Right renal cortex interstitium (tissue), 3 donors: ENCODE measurements at regions not wholly inside any gene's neighbourhood (a gene's known extent, or its start where the extent isn't known, plus 50 kb on each side); places are given as distances from the start of the nearest gene placed in this dataset.
"Not testable (repeated sequence)": the region's sequence is repeated elsewhere in the genome, so short reads cannot be mapped to it uniquely, and the experiment has no call there.

ENCODE experiments used
- DNase-seq, 3 donors: peaks; one replicate each; pipeline ENCODE4 v3.0.0-alpha.2; 2013; ENCODE audit warnings: low read depth in 3 of 3, low spot score in 2 of 3

DNA sequence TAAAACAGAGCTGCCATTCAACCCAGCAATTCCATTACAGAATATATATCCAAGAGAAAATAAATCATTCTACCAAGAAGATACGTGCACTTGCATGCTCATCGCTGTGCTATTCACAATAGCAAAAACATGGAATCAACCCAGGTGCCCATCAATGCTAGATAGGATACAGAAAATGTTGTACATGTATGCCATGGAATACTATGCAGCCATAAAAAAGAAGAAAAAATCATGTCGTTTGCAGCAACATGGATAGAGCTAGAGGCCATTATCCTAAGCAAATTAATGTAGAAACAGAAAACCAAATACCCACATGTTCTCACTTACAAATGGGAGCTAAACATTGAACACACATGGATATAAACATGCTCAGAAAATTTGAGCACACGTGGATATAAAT is 633.1 kb upstream of the CITED2 start:
- no peak for DNase-seq

DNA sequence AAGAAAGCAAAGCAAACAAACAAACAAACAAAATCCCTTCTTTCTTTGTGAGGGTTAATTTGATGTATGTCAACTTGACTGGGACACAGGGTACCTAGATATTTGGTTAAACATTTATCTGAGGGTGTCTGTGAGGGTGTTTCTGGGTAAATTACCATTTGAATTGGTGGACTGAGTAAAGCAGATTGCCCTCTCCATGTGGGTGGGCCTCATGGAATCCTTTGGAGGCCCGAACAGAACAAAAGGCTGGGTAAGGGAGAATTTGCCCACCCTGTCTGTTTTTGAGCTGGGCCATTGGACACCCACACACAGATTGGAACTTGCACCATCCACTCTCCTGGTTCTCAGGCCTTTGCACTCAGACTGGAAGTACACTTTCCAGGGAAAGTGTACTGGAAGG is 628.8 kb upstream of the CITED2 start:
- DNase-seq = no peak

DNA sequence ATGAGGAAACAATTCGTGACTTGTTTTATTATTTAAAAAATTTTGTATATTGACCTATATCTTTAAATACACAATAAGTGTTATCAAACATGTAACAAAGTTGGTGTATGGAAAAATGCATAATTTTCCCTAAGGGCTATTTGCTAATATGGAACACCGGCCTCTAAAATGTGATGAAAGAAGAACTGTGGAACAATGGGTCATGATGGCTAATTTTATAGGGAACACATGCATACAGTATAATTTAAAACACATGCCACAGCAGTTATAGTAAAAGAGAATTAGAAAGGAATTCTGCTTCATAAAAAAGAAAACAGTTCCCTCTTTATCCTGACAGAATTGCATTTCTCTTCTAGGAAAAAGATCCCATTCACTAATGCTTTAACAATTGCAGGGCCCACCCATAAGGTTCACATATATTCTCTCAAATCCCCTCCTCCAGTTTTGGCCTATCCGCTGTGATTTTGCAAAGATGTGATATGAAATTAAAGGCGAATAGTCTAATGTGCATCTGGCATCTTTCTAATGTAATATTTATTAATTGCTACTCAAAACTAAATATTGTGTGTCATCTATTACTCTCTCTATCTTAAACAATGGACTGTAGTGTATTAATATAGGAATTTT is 628.1 kb upstream of the CITED2 start:
- no peak for DNase-seq

DNA sequence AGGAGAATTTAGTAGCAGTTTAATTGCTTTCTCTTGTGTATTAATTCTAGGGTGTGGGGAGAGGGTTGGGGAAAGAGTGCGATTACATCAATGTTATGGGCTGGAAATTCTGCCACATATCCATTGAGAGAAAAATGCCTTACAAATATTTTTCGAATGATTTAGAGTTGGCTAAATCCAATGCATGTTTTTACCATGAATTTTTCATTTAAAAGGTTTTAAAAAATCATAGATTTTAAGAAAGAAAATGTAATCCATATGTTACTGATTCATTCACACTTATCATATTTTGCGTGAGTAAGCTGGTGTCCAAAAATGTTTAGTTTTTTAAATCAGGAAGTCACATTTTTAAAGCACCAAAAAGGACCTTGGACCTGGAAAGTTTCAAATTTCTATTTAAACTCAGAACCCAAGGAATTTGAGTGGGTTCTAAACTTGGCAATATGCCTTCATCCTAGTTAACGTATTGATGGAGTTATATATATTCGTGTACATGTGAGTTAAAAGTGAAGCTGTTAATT is 627.4 kb upstream of the CITED2 start:
- DNase-seq = no peak

DNA sequence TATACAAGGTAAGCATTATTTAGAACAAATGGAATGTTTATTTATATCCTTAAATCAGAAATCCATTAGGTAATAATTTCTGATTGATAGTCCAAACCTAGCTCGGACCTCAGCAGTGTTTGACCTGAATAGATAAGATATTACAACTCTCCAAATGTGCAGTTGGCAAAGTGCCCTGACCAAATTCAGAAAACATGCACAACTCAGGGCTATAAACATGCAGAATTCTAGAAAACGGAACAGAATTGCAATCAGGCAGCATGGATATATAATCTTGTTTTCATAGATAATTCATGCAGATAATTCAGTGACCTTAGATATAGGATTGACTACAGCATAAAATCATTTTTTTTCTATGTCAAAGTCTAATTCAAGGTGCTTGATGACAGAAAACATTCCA is 626.6 kb upstream of the CITED2 start:
- DNase-seq = no peak

DNA sequence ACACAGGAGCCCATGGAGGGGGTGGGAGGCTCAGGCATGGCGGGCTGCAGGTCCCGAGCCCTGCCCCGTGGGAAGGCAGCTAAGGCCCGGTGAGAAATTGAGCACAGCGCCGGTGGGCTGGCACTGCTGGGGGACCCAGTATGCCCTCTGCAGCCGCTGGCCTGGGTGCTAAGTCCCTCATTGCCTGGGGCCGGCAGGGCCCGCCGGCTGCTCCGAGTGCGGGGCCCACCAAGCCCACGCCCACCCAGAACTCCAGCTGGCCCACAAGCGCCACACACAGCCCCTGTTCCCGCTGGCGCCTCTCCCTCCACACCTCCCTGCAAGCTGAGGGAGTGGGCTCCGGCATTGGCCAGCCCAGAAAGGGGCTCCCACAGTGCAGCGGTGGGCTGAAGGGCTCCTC is 625.2 kb upstream of the CITED2 start:
- DNase-seq = not testable (repeated sequence)

DNA sequence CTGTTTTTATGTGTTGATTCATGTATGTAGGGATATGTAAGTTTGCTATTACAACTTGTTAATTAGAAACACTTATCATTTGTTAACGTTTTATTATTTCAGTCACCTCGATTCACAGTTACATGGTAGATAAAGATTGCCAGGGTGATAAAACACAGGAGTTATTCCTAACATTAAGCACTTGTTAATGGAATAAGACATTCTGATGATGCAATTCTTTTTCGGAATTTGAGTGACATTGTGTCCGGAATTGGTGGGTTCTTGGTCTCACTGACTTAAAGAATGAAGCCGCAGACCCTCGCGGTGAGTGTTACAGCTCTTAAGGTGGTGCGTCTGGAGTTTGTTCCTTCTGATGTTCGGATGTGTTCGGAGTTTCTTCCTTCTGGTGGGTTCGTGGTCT is 624.0 kb upstream of the CITED2 start:
- DNase-seq = not testable (repeated sequence)

DNA sequence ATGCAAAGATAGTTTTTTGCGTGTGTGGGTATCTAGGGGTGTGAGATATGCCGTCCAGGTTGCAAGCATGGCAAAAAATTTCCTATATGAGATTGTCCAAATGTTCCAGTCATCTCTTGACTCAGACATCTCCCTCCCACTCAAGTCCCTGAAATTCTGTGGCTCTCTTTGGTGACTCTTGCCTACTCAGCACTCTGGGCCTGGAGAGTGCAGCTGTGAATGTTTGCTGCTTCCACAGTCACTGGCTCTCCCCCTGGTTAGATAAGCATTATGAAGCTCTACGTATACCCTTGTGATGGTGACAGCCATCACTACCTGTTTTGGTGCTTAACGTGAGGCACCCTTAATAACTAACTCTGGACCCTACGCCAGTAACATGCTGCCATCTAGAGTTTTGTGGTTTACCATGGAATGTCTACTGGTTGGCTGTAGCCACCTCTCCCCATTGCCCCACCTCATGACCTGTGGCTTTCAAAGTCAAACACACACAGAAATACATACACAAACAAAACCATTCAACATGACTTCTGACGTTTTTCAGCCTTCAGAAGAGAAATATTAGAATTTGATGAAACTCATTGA is 621.9 kb upstream of the CITED2 start:
- DNase-seq = no peak

DNA sequence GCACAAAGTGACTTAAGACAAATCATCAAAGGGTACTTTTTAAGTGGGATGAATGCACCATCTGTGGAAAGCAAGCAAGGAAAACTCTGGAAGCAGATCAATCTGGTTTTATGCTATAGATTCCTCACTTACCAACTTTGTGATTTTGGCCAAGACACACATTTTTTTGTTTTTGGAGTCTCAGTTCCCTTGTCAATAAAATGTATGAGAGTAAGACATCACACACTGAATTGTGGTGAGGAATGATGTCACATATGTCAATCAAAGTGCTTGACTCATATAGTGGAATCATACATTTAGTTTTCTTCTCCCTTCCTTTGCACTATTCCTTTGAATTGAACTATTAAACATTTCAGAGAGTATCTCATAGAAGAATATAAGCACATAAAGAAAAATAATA is 620.5 kb upstream of the CITED2 start:
- no peak for DNase-seq

DNA sequence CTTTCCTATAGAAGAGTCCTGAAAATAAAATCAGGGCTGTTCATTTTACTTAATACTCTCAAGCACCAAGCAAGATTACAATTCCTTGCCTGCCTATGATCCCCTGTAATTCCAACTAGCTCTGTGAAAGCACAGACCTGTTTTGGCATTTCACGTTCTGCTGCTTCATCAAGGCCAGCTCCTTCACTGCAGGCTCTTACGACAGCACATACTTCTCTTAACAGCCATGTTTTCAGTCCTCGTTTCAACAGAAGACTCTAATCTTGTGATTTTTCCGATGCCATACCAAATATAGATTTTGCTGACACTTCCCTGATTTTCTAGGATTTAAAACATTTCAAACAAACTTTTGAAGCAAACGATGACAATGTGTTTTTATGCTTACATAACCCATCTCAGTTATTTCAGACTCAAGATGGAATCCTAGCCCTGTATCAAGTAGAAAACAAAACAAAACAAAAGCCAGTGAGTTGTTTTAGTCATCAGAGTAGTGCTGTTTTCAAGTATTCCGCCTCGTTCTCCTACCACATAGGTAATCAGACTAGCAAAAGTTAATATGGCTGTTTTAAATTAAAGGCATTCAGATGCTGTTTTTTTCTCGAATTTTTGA is 616.5 kb upstream of the CITED2 start:
- DNase-seq = no peak

DNA sequence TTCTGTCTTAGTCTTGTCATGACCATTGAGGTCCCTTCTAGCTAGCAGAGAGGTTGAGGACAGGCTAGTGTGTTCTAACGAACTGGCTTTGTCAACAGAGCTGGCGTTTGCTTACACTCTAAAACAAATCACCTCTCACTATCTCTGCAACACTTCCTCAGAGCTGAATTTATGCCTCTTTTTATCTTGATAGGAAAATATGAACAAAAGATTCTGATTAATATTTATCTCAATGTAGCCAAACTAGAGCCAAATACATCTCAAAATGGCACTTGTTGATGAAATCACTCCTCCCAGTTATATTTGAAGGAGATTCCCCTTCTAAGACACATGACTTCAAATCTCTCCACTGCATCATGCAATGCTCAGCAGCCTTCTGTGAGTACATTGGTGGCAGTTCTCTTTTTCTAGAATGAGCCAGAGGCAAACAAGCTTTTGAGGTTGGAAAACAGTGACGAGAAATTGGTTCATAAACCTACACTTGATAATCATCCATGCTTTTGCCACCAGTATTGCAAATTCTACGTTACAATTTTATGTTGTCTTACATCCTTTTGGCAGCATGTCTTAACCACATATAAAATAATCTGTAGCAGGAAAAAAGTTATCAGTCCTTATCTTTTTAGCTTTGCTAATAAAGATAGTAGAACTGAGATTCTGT is 615.7 kb upstream of the CITED2 start:
- no peak for DNase-seq

DNA sequence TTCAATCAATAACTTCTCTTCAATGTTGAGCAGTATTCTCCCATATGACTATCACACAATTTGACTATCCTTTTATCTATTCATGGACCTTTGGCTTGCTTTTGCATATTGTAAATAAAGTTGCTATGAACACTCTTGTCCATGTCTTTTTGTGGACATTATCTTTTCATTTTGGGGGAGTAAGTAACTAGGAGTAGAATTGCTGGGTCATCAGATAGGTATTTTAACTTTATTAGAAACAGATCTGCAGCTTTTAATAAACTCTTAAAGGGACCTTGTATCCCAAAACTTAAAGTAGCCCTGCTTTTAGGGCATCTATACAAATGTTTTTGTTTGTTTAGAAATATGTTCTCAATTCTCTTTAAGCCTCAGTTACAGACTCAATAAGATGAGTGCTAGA is 614.2 kb upstream of the CITED2 start:
- DNase-seq = no peak

DNA sequence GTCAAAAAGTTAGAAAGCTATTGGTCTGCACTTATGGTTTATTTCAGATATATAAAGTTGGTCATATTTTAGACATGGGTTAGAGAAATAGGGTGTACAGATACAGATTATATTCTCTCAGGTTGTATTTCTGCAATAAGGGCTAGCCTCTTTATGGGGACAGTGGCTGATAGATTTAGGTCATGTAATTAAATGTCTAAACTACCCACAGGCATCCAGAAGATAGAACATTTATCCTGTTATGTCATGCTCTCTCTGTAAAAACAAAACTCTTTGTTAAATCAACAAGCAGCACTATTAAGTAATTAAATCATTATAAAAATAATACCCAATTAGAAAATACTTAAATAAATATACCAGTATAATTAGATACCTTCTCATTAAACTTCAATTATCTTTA is 612.6 kb upstream of the CITED2 start:
- no peak for DNase-seq

DNA sequence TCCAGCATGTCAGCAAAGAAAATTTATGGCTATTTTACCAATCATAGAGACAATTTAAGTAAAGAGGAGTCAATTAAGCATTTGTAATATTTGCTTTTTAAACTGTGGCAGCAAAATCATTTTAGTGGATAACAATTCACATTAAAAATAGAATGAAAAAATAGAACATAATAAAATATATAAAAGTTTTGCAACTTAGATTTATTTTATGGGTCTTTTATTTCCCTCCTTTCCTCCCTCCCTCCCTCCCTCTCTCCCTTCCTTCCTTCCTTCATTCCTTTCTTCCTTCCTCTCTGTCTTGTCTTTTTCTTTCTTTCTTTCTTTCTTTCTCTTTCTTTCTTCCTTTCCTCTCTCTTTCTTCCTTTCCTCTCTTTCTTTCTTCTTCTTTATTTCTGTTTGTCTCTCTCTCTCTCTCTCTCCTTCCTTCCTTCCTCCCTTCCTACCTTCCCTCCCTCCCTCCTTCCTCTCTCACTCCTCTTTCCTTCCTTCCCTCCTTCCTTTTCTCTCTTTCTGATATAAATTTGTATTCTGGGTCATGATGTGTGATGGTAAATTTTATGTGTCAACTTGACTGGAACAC is 610.9 kb upstream of the CITED2 start:
- DNase-seq = no peak

DNA sequence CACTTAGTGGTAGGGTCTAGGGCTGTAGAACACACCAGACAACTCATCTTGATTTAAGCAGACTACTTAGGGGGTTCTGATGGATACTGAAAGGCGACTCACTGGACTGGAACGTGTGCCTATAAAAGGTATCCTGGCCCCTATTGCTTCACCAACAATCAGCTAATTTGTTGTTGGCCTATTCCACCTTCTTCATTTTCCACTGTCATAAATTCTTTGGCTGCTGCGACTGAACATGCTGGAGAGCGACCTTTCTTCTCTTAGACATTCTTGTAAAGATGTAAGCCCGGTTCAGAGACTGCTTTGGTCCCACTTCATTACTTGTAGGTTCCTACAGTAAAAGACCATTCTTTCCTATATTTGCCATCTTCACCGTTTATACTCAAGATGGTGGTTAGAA is 609.9 kb upstream of the CITED2 start:
- DNase-seq = no peak

DNA sequence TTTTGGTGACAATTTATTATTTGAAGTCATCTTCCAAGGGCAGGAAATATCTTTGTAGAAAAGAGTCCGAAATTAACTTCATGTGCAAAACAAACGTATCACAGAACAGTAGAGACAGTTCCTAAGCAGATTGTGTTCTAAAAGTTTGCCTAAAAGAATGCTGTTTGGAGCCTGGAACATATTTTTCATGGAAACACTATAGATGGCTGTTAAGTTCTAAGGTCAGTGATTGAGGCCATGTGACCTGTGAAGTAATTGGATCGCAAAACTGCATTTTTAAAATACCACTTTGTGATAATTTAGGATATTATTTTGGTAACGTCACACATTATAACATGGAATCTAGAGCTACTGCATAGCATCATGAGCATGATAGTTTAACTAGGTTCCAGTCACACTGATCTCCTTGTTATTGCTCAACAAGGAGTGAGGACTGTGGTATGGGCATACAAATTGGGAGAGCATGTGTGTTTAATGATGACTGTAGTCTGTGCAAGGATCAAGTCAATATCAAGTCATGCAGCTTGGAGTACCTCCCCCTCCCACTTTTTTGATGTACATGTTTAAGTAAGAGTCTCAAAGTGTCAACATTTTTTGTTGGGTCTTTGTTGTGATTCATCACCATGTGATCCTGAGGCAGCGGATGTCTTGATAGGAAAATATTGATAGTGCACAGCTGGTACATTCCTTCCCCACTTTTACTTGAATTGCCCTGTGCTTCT is 609.3 kb upstream of the CITED2 start:
- DNase-seq = no peak

DNA sequence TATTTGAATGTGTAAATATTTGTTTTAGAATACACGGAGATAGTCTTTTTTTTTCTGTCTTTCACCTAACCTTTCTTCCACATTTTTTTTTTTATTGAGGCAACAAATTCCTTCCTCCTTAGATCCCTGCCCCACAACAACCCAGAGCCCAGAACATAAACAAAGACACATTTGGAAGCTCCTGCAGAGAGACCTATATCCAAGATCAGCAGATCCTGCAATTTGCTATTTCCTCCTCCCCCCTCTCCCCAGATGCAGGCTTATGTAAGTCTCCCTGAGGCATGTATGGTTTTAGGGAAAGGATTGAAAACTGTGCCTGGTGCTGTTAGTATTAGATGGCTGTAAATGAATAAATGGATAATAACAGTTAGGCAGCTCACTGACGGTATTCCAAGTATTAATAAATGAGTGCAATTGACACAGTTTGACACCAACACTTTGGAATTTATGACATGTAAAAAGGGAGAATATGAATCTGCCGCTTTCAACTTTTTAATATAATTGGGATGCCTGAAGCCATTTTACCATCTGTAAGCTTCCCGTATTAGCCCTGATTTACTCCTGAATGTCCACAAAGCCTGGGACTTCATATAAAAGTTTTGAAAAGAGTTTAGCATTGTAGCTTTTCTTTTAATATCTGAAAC is 608.3 kb upstream of the CITED2 start:
- DNase-seq = no peak

DNA sequence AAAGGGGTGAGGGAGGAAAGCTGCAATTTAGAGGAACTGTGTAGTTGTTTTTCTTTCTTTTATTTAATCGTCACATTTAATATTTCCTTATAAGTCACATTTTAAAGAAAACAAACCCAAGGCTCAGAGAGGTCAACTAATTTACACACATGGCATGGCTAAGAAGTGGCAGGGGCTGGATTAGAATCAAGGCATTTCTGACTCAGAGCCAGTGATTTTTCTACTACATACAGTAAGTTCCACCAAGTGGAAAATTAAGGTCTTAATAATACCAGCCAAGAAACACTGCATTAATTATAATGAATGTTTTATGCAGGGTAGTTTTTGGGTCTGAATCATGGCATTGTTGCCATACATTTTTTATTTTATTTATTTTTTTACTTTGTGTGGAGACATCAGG is 607.7 kb upstream of the CITED2 start:
- DNase-seq = no peak

DNA sequence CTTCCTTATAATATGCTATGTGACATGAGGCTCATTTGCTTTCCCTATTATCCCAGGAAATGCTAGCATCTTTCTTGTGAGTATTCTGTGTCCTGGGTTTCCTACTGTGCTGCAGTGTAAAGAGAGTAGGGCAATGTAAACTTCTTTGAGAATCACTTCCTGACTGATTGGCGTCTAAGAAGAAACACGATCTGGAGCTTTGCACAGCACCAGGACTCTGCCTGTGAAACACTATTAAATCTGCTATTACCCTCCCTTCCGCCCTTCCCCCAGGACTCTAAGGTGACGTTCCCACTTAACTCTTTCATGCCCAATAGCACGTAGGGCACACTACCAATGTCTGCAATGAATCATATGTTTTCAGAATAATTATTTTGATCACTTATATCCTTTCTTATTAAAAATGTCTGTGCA is 607.3 kb upstream of the CITED2 start:
- no peak for DNase-seq

DNA sequence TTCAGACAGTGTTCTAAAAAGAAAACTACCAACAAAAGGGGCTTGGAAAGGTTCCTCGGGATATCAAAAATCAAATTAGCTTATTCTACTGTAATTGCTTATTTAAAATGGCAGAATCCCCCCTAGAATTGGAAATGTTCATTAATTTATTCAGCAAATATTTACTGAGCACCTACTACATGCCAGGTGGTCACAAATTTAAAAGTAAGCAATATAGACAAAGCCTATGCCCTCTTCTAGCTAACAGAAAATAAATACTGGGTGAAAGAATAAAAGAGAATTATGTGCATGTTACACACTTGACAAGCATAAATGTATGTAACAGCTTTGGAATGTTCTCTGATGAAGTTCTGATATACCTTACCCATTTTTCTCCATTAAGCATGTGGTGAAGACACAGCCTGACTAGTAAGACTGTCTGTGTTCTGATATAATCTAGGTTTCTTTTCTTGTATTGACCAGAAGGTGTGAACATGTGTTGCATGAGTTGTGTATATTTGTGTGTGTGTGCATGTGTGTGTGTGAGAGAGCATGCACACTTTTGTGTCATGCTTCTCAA is 606.7 kb upstream of the CITED2 start:
- no peak for DNase-seq
